ENCODE measurements at regions not wholly inside any gene's neighbourhood (a gene's known extent, or its start where the extent isn't known, plus 50 kb on each side); places are given as distances from the start of the nearest gene placed in this dataset.

DNA sequence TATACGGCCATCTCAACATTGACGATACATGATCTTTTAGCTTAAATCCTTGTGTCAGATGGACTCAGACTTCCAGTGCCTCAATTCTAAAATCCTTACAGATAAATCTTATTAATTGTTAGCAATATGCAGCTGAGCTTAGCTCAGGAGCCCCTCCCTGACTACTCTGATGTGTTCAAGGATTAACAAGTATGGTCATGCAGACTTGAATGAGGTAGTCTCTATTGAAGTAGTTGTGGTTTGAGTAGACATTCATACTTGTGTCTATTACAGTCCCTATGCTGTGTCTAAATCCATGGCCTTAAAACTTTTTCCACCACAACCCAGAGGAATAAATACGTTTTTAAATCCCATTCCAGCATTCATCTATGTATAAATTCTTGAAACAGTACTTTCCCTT lies 119.5 kb downstream of the NUP35 start:
- Histone ChIP-seq H3K27ac (no peak overlapping the region), H4K20me1 (ENCODE audit: insufficient read depth) (no peaks in the 10 kb centered on the region), H3K4me1 (ENCODE audit: insufficient read depth) (no peaks in the 10 kb centered on the region), H2AFZ (no peak overlapping the region), H3K36me3 (ENCODE audit: low read depth) (no peaks in the 10 kb centered on the region), H3K9ac (no peak overlapping the region), H3K27me3 (replicated peaks; ENCODE audit: insufficient read depth) (no peaks in the 10 kb centered on the region), H3K9me2 (ENCODE audit: insufficient read depth) (no peaks in the 10 kb centered on the region), H3K4me3 (no peak overlapping the region), H3F3A (ENCODE audit: insufficient read depth) (no peaks in the 10 kb centered on the region), H3K4me2 (ENCODE audit: unreplicated experiment) (no peak overlapping the region), H3K9me3 (ENCODE audit: low read depth) (no peaks in the 10 kb centered on the region), H3K79me2 (ENCODE audit: insufficient read depth) (no peaks in the 10 kb centered on the region)
- in situ Hi-C loops (cut with MboI): no loop called here
- no peak for DNase-seq
- TF ChIP-seq EZH2phosphoT487 (IDR thresholded peaks at IDR 0.05; ENCODE audit: insufficient read depth, low read depth) (no peak), EZH2 (IDR thresholded peaks at IDR 0.05; ENCODE audit: insufficient read depth, poor library complexity, severe bottlenecking) (no peak)
- 82 to 88% methylated on average over 3 of the region's 3 CpGs for WGBS, 2 experiments (ENCODE audit: low coverage in 1 of 2, low lambda C conversion rate in 2 of 2, missing lambda C conversion rate in 2 of 2)

DNA sequence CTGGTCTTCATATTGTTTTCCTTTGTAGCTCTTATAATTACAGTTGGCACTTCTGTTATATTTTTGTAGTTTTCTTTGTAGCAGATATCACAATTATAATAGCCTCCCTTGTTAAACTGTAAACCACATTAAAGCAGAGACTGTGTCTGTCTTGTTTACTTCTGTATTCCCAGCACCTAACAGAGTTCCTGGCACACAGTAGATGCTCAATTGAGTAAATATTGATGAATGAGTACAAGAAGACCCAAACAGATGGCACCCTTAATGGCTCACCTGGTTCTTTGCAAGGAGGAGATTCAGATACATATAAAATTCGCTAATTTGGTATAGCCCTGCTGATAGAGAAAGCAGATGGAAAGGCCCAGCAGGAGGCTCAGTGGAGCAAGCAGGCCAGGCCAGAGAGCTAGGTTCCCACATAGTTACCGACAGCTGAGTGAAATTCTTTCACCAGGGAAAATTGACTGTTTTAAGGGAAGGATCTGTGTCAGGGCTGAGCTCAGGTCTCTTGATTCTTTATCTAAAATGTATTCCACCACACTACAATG lies 120.1 kb downstream of the NUP35 start:
- Histone ChIP-seq H3F3A (ENCODE audit: insufficient read depth) (no peaks in the 10 kb centered on the region), H3K27me3 (replicated peaks; ENCODE audit: insufficient read depth) (no peaks in the 10 kb centered on the region), H3K4me1 (ENCODE audit: insufficient read depth) (no peaks in the 10 kb centered on the region), H3K79me2 (ENCODE audit: insufficient read depth) (no peaks in the 10 kb centered on the region), H3K27ac (no peak overlapping the region), H3K9me2 (ENCODE audit: insufficient read depth) (no peaks in the 10 kb centered on the region), H3K4me3 (no peak overlapping the region), H2AFZ (no peak overlapping the region), H3K36me3 (ENCODE audit: low read depth) (no peaks in the 10 kb centered on the region), H3K9ac (no peak overlapping the region), H3K4me2 (ENCODE audit: unreplicated experiment) (no peak overlapping the region), H3K9me3 (ENCODE audit: low read depth) (no peaks in the 10 kb centered on the region), H4K20me1 (ENCODE audit: insufficient read depth) (no peaks in the 10 kb centered on the region)
- WGBS, 2 experiments (ENCODE audit: low coverage in 1 of 2, low lambda C conversion rate in 2 of 2, missing lambda C conversion rate in 2 of 2): 81 to 86% methylated on average over 2 of the region's 2 CpGs
- in situ Hi-C loops (cut with MboI): no loop called here
- no peak for DNase-seq
- TF ChIP-seq EZH2phosphoT487 (IDR thresholded peaks at IDR 0.05; ENCODE audit: insufficient read depth, low read depth) (no peak), EZH2 (IDR thresholded peaks at IDR 0.05; ENCODE audit: insufficient read depth, poor library complexity, severe bottlenecking) (no peak)

DNA sequence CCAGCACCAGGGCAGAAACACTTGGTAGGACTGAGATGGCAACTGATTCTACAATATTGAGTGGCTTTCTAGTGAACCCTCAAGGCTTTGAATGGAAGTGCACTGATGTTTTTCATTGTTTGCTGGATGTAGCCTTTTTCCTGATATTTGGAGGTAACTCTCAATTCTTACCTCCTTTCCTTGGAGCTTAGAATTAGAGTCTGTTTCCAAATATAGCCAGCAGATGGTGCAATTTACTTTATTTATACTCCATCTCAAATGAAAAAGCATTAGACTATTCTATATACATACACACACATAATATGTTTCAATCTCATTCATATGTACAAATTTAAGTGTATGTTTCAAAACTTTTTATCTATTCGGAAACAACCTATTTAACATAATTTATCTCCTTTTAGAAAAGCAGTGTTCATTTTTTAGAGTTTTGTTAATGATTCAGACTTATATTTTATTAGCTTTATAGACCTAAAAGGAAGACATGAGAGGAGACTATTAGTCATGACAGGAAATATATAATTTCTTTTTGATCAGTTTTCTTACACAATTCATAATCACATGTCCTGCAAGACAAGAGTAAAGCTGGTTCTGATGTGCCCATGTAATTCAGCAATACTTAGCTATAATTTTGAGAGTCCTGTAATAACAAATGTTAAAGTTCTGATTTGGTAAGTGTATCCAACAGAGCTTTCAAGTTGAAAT lies 124.8 kb downstream of the NUP35 start:
- Histone ChIP-seq H2AFZ (no peak overlapping the region), H3K9me2 (ENCODE audit: insufficient read depth) (no peaks in the 10 kb centered on the region), H4K20me1 (ENCODE audit: insufficient read depth) (no peaks in the 10 kb centered on the region), H3K36me3 (ENCODE audit: low read depth) (no peaks in the 10 kb centered on the region), H3K27ac (no peak overlapping the region), H3K4me1 (ENCODE audit: insufficient read depth) (no peaks in the 10 kb centered on the region), H3K9ac (no peak overlapping the region), H3K4me3 (no peak overlapping the region), H3F3A (ENCODE audit: insufficient read depth) (no peaks in the 10 kb centered on the region), H3K79me2 (ENCODE audit: insufficient read depth) (no peaks in the 10 kb centered on the region), H3K4me2 (ENCODE audit: unreplicated experiment) (no peak overlapping the region), H3K9me3 (ENCODE audit: low read depth) (no peaks in the 10 kb centered on the region), H3K27me3 (replicated peaks; ENCODE audit: insufficient read depth) (no peaks in the 10 kb centered on the region)
- in situ Hi-C loops (cut with MboI): no loop called here
- DNase-seq: peak; percentile 54
- TF ChIP-seq EZH2phosphoT487 (IDR thresholded peaks at IDR 0.05; ENCODE audit: insufficient read depth, low read depth) (no peak), EZH2 (IDR thresholded peaks at IDR 0.05; ENCODE audit: insufficient read depth, poor library complexity, severe bottlenecking) (no peak)
- WGBS, 2 experiments (ENCODE audit: low coverage in 1 of 2, low lambda C conversion rate in 2 of 2, missing lambda C conversion rate in 2 of 2): 0 to 4% methylated on average over 1 of the region's 1 CpG

DNA sequence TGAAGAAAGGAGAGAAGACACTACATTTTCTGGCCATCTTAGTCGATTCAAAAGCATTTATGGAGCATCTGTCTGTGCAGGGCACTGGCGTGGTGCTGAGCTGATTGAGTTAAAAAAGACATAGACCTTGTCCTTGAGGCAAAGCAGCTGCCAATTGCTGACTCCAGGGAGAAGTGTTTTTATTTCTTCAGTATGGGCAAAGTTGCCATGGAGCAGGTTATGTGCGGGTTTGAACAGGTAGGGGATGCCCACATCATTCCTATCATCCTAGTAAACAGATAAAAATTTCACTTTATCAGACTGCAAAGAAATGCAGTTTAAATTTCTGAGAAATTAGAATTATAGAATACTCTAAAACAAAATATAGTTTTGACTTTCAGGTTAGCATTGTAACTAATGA lies 125.8 kb downstream of the NUP35 start:
- TF ChIP-seq EZH2phosphoT487 (IDR thresholded peaks at IDR 0.05; ENCODE audit: insufficient read depth, low read depth) (no peak), EZH2 (IDR thresholded peaks at IDR 0.05; ENCODE audit: insufficient read depth, poor library complexity, severe bottlenecking) (no peak)
- no peak overlapping the region for H2AFZ ChIP-seq
- no peaks in the 10 kb centered on the region for H3K27me3 ChIP-seq (replicated peaks; ENCODE audit: insufficient read depth)
- H3K36me3 ChIP-seq (ENCODE audit: low read depth): no peaks in the 10 kb centered on the region
- no peaks in the 10 kb centered on the region for H3K9me2 ChIP-seq (ENCODE audit: insufficient read depth)
- H3K4me1 ChIP-seq (ENCODE audit: insufficient read depth): no peaks in the 10 kb centered on the region
- no peak overlapping the region for H3K27ac ChIP-seq
- no peaks in the 10 kb centered on the region for H3K79me2 ChIP-seq (ENCODE audit: insufficient read depth)
- 44 to 54% methylated on average over 3 of the region's 3 CpGs for WGBS, 2 experiments (ENCODE audit: low coverage in 1 of 2, low lambda C conversion rate in 2 of 2, missing lambda C conversion rate in 2 of 2)
- in situ Hi-C loops (cut with MboI): no loop called here
- H3K9ac ChIP-seq: no peak overlapping the region
- no peaks in the 10 kb centered on the region for H3K9me3 ChIP-seq (ENCODE audit: low read depth)
- no peak for DNase-seq
- no peaks in the 10 kb centered on the region for H3F3A ChIP-seq (ENCODE audit: insufficient read depth)
- H3K4me2 ChIP-seq (ENCODE audit: unreplicated experiment): no peak overlapping the region
- H3K4me3 ChIP-seq: no peak overlapping the region
- H4K20me1 ChIP-seq (ENCODE audit: insufficient read depth): no peaks in the 10 kb centered on the region

Data from GM23248 (cell line).